H9 (cell line): ENCODE measurements at regions not wholly inside any gene's neighbourhood (a gene's known extent, or its start where the extent isn't known, plus 50 kb on each side); places are given as distances from the start of the nearest gene placed in this dataset.

ENCODE experiments used
- DNase-seq: peaks from one replicate; pipeline ENCODE4 v3.0.0-alpha.2; 2017
- H2AFZ ChIP-seq: one replicate; pipeline ENCODE4 v1.6.1; 2013; ENCODE audit warnings: mild to moderate bottlenecking, low read length, control low read depth, moderate library complexity
- H2AK5ac ChIP-seq: 2 replicates; pipeline ENCODE4 v1.6.1; 2013; ENCODE audit warnings: low read length, control low read depth, mixed read lengths; ENCODE audit not compliant: insufficient read length
- H2BK120ac ChIP-seq: one replicate; pipeline ENCODE4 v1.6.1; 2013; ENCODE audit warnings: low read depth, mild to moderate bottlenecking, low read length, control low read depth, inconsistent platforms; ENCODE audit not compliant: poor library complexity, severe bottlenecking
- H2BK12ac ChIP-seq: 2 replicates; pipeline ENCODE4 v1.6.1; 2013; ENCODE audit warnings: low read length, control low read depth, mixed read lengths, low read depth; ENCODE audit not compliant: insufficient read length
- H2BK15ac ChIP-seq: 2 replicates; pipeline ENCODE4 v1.6.1; 2013; ENCODE audit warnings: low read depth, low read length, control low read depth
- H2BK20ac ChIP-seq: one replicate; pipeline ENCODE4 v1.6.1; 2013; ENCODE audit warnings: low read depth, mild to moderate bottlenecking, low read length, control low read depth, inconsistent platforms; ENCODE audit not compliant: poor library complexity, severe bottlenecking
- H2BK5ac ChIP-seq: 2 replicates; pipeline ENCODE4 v1.6.1; 2013; ENCODE audit warnings: low read length, control low read depth, mixed read lengths; ENCODE audit not compliant: insufficient read length
- H3K14ac ChIP-seq: 2 replicates; pipeline ENCODE4 v1.6.1; 2013; ENCODE audit warnings: low read length, control low read depth; ENCODE audit not compliant: insufficient read depth
- H3K18ac ChIP-seq: 2 replicates; pipeline ENCODE4 v1.6.1; 2013; ENCODE audit warnings: low read depth, mild to moderate bottlenecking, mixed read lengths, low read length, control low read depth; ENCODE audit not compliant: insufficient read length
- H3K23ac ChIP-seq: 2 replicates; pipeline ENCODE4 v1.6.1; 2013; ENCODE audit warnings: low read length, control low read depth, mixed read lengths, low read depth; ENCODE audit not compliant: insufficient read length
- H3K23me2 ChIP-seq: 2 replicates; pipeline ENCODE4 v1.6.1; 2013; ENCODE audit warnings: low read depth, mild to moderate bottlenecking, mixed read lengths, low read length, control low read depth; ENCODE audit not compliant: insufficient read length, poor library complexity, severe bottlenecking
- H3K27ac ChIP-seq: 2 replicates; pipeline ENCODE4 v1.5.1; 2013; ENCODE audit warnings: low read length, control low read depth, mixed read lengths, low read depth; ENCODE audit not compliant: insufficient read length
- H3K27me3 ChIP-seq: 2 replicates; pipeline ENCODE4 v1.6.1; 2013; ENCODE audit warnings: low read length, control low read depth, inconsistent platforms; ENCODE audit not compliant: insufficient read depth
- H3K4ac ChIP-seq: 2 replicates; pipeline ENCODE4 v1.6.1; 2013; ENCODE audit warnings: low read depth, mild to moderate bottlenecking, control low read depth, inconsistent platforms, low read length, moderate library complexity
- H3K4me1 ChIP-seq: 2 replicates; pipeline ENCODE4 v1.6.1; 2013; ENCODE audit warnings: low read length, control low read depth, inconsistent platforms; ENCODE audit not compliant: insufficient read depth
- H3K4me2 ChIP-seq: 2 replicates; pipeline ENCODE4 v1.6.1; 2013; ENCODE audit warnings: low read length, control low read depth, mixed read lengths; ENCODE audit not compliant: insufficient read length, insufficient read depth
- H3K56ac ChIP-seq: 2 replicates; pipeline ENCODE4 v1.6.1; 2013; ENCODE audit warnings: low read depth, mild to moderate bottlenecking, mixed read lengths, low read length, control low read depth; ENCODE audit not compliant: insufficient read length
- H3K79me1 ChIP-seq: 2 replicates; pipeline ENCODE4 v1.6.1; 2013; ENCODE audit warnings: low read depth, mild to moderate bottlenecking, moderate library complexity, low read length, control low read depth, inconsistent platforms; ENCODE audit not compliant: insufficient read depth, poor library complexity, severe bottlenecking
- H3K79me2 ChIP-seq: 2 replicates; pipeline ENCODE4 v1.6.1; 2013; ENCODE audit warnings: low read length, control low read depth, inconsistent platforms; ENCODE audit not compliant: insufficient read depth
- H3K9ac ChIP-seq: 2 replicates; pipeline ENCODE4 v1.6.1; 2013; ENCODE audit warnings: low read length, control low read depth, mixed read lengths; ENCODE audit not compliant: insufficient read length; ENCODE audit errors: extremely low read depth
- H3K9me3 ChIP-seq: one replicate; pipeline ENCODE4 v1.6.1; 2013; ENCODE audit warnings: low read depth, low read length, inconsistent platforms; ENCODE audit not compliant: control insufficient read depth
- H3T11ph ChIP-seq: one replicate; pipeline ENCODE4 v1.6.1; 2013; ENCODE audit warnings: mild to moderate bottlenecking, low read length, control low read depth, inconsistent platforms
- H4K20me1 ChIP-seq: one replicate; pipeline ENCODE4 v1.6.1; 2013; ENCODE audit not compliant: control insufficient read depth, insufficient read length, insufficient read depth
- H4K5ac ChIP-seq: 2 replicates; pipeline ENCODE4 v1.6.1; 2013; ENCODE audit warnings: low read depth, mild to moderate bottlenecking, mixed read lengths, low read length, control low read depth; ENCODE audit not compliant: insufficient read length
- H4K8ac ChIP-seq: replicated peaks from 2 replicates; pipeline ENCODE4 v1.6.1; 2013; ENCODE audit warnings: low read length, control low read depth, mixed read lengths, low read depth; ENCODE audit not compliant: insufficient read length
- H4K91ac ChIP-seq: 2 replicates; pipeline ENCODE4 v1.6.1; 2013; ENCODE audit warnings: low read depth, mild to moderate bottlenecking, moderate library complexity, mixed read lengths, low read length, control low read depth; ENCODE audit not compliant: insufficient read length
- H3K27ac Mint-ChIP-seq, 3 experiments: 2 replicates in 2 of 3; 3 replicates in 1 of 3; pipeline ENCODE4 v1.8.0; 2020 to 2021; ENCODE audit warnings: mixed read lengths in 3 of 3, mild to moderate bottlenecking in 1 of 3, moderate library complexity in 1 of 3
- H3K27me3 Mint-ChIP-seq: 2 replicates; pipeline ENCODE4 v1.8.0; 2021; ENCODE audit warnings: low read depth, mild to moderate bottlenecking, moderate library complexity, mixed read lengths
- H3K36me3 Mint-ChIP-seq, 3 experiments: 2 replicates in 2 of 3; 3 replicates in 1 of 3; pipeline ENCODE4 v1.8.0; 2020 to 2021; ENCODE audit warnings: low read depth in 3 of 3, mixed read lengths in 3 of 3; ENCODE audit not compliant: insufficient read depth in 1 of 3
- H3K4me1 Mint-ChIP-seq, 2 experiments: 2 replicates each; pipeline ENCODE4 v1.8.0; 2020; ENCODE audit warnings: mixed read lengths in 2 of 2
- H3K4me3 Mint-ChIP-seq, 2 experiments: 2 replicates in 1 of 2; 3 replicates in 1 of 2; pipeline ENCODE4 v1.8.0; 2020 to 2021; ENCODE audit warnings: mild to moderate bottlenecking in 2 of 2, mixed read lengths in 2 of 2, moderate library complexity in 1 of 2
- H3K9me3 Mint-ChIP-seq, 2 experiments: 2 replicates in 1 of 2; 3 replicates in 1 of 2; pipeline ENCODE4 v1.8.0; 2020; ENCODE audit warnings: mild to moderate bottlenecking in 2 of 2, mixed read lengths in 2 of 2, moderate library complexity in 1 of 2
- TF ChIP-seq, protein P1 (sequence below): fragments of 200-600 bp; sonication (generic); conservative IDR thresholded peaks from 3 replicates; pipeline ENCODE4 v1.8.0; 2021; ENCODE audit warnings: antibody characterized with exemption, mild to moderate bottlenecking

DNA sequence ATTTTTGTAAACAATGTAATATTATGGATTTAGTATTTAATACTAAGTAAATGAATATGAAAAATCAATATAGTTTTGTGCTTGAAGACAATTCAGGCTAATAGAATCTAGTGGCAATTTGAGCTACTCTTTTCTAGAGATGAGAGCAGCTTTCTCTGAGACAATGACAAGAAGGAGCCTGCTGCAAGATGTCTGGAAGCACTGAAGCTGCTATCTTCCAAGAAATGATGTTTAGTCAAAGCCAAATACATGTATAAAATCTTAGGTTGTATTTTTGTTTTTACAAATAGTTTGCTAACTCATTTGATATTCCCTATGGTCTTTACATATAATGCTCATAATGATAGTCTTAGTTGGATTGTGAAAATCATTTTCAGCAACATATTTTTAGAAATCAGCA, 103.9 kb upstream of the COL24A1 start:
- Histone ChIP-seq H3K79me2 (no peaks in the 10 kb centered on the region), H2BK120ac (no peak overlapping the region), H2BK5ac (no peak overlapping the region), H2AFZ (no peak overlapping the region), H3K56ac (no peak overlapping the region), H2BK15ac (no peak overlapping the region), H3K23me2 (no peaks in the 10 kb centered on the region), H4K91ac (no peak overlapping the region), H3K9ac (no peak overlapping the region), H4K20me1 (no peaks in the 10 kb centered on the region), H2AK5ac (no peak overlapping the region), H3K18ac (no peak overlapping the region), H4K5ac (no peak overlapping the region), H3K4ac (no peak overlapping the region), H3K27ac (no peak overlapping the region), H2BK12ac (no peak overlapping the region), H3K9me3 (no peaks in the 10 kb centered on the region), H3K79me1 (no peaks in the 10 kb centered on the region), H3K14ac (no peak overlapping the region), H3T11ph (no peak overlapping the region), H2BK20ac (no peak overlapping the region), H3K23ac (no peak overlapping the region), H4K8ac (no peak overlapping the region), H3K4me1 (no peaks in the 10 kb centered on the region), H3K27me3 (no peaks in the 10 kb centered on the region), H3K4me2 (no peak overlapping the region)
- no peaks in the 10 kb centered on the region for H3K36me3 Mint-ChIP-seq
- DNase-seq, result no peak
- H3K27me3 Mint-ChIP-seq, result no peaks in the 10 kb centered on the region
- H3K4me3 Mint-ChIP-seq, result no peak overlapping the region
- no peak overlapping the region for H3K27ac Mint-ChIP-seq
- H3K9me3 Mint-ChIP-seq, result no peaks in the 10 kb centered on the region
- no peaks in the 10 kb centered on the region for H3K4me1 Mint-ChIP-seq
- TF ChIP-seq, protein P1, sequence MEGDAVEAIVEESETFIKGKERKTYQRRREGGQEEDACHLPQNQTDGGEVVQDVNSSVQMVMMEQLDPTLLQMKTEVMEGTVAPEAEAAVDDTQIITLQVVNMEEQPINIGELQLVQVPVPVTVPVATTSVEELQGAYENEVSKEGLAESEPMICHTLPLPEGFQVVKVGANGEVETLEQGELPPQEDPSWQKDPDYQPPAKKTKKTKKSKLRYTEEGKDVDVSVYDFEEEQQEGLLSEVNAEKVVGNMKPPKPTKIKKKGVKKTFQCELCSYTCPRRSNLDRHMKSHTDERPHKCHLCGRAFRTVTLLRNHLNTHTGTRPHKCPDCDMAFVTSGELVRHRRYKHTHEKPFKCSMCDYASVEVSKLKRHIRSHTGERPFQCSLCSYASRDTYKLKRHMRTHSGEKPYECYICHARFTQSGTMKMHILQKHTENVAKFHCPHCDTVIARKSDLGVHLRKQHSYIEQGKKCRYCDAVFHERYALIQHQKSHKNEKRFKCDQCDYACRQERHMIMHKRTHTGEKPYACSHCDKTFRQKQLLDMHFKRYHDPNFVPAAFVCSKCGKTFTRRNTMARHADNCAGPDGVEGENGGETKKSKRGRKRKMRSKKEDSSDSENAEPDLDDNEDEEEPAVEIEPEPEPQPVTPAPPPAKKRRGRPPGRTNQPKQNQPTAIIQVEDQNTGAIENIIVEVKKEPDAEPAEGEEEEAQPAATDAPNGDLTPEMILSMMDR, result no peak
